Thyroid gland (tissue), 4 donors: ENCODE measurements at regions not wholly inside any gene's neighbourhood (a gene's known extent, or its start where the extent isn't known, plus 50 kb on each side); places are given as distances from the start of the nearest gene placed in this dataset.

Experiments
- POLR2A ChIP-seq, 2 donors: fragments of 450-650 bp; IDR thresholded peaks; one replicate each; pipeline ENCODE4 v1.6.1; 2017; ENCODE audit warnings: antibody characterized with exemption in 2 of 2, mild to moderate bottlenecking in 2 of 2, moderate library complexity in 1 of 2
- TF ChIP-seq, protein P1 (sequence below), 6 experiments: fragments of 200-600 bp in 3 of 6; fragments of 450-650 bp in 3 of 6; sonication (generic) in 3 of 6; IDR thresholded peaks; one replicate each; pipeline ENCODE4 v1.5.1; 2016 to 2019; ENCODE audit warnings: antibody characterized with exemption in 6 of 6, mild to moderate bottlenecking in 2 of 6, inconsistent platforms in 1 of 6, moderate library complexity in 1 of 6

DNA sequence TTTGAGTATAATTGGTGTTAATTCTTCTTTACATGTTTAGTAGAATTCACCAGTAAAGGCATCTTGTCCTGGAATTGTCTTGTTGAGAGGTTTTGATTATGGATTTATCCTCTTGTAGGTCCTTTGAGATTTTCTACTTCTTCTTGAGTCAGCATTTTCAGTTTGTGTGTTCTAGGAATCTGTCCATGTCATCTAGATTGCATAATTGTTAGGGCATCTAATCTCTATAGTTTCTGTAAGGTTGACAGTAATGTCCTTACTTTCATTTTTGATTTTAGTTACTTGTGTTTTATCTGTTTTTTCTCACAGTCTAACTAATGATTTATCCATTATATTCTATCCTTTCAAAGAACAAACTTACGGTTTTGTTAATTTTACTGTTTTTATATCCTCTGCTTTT is 492.0 kb downstream of the FGF9 start:
- TF ChIP-seq, protein P1, sequence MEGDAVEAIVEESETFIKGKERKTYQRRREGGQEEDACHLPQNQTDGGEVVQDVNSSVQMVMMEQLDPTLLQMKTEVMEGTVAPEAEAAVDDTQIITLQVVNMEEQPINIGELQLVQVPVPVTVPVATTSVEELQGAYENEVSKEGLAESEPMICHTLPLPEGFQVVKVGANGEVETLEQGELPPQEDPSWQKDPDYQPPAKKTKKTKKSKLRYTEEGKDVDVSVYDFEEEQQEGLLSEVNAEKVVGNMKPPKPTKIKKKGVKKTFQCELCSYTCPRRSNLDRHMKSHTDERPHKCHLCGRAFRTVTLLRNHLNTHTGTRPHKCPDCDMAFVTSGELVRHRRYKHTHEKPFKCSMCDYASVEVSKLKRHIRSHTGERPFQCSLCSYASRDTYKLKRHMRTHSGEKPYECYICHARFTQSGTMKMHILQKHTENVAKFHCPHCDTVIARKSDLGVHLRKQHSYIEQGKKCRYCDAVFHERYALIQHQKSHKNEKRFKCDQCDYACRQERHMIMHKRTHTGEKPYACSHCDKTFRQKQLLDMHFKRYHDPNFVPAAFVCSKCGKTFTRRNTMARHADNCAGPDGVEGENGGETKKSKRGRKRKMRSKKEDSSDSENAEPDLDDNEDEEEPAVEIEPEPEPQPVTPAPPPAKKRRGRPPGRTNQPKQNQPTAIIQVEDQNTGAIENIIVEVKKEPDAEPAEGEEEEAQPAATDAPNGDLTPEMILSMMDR (IDR thresholded peaks at IDR 0.05), result no peak
- no peak for TF ChIP-seq POLR2A (IDR thresholded peaks at IDR 0.05)
